SU-DHL-6 (cell line): ENCODE measurements at regions not wholly inside any gene's neighbourhood (a gene's known extent, or its start where the extent isn't known, plus 50 kb on each side); places are given as distances from the start of the nearest gene placed in this dataset.

Experiments
- CTCF ChIP-seq: fragments of 200-600 bp; sonication (generic); IDR thresholded peaks from one replicate; pipeline ENCODE4 v1.5.1; 2017; ENCODE audit warnings: antibody characterized with exemption, mild to moderate bottlenecking, low read length, moderate library complexity; ENCODE audit not compliant: insufficient read depth, poor library complexity, severe bottlenecking
- EZH2phosphoT487 ChIP-seq: fragments of 200-600 bp; sonication (generic), shearing (Covaris generic); conservative IDR thresholded peaks from 2 replicates; pipeline ENCODE4 v1.6.1; 2018; ENCODE audit warnings: mild to moderate bottlenecking, antibody characterized with exemption, low read length, moderate library complexity, mixed read lengths

GRCh38 chr4:125911481-125911880, 596.7 kb downstream of the FAT4 start:
- TF ChIP-seq CTCF (no peak), EZH2phosphoT487 (no peak)
